Panc1 (cell line): ENCODE measurements at regions not wholly inside any gene's neighbourhood (a gene's known extent, or its start where the extent isn't known, plus 50 kb on each side); places are given as distances from the start of the nearest gene placed in this dataset.

ENCODE experiments used
- ATAC-seq: fragments of 200-7000 bp; cut with Tn5 transposase; 2 replicates; pipeline ENCODE4 v1.9.1; 2020; ENCODE audit warnings: mild to moderate bottlenecking, moderate library complexity
- BruUV-seq: library from RNA; stranded (reverse); fragments of 400-500 nt; replicated peaks from 2 replicates; lab custom pipeline; 2021; lab: Mats Ljungman, UMichigan
- CTCF ChIA-PET: fragments of 300-600 bp; sonication (Branson Sonifier 250); formaldehyde crosslinking; loops from one replicate; lab custom pipeline; 2022; ENCODE audit warnings: antibody characterized with exemption; lab: Charles Lee
- POLR2A ChIA-PET: fragments of 300-600 bp; sonication (Branson Sonifier 250); formaldehyde crosslinking; loops from one replicate; lab custom pipeline; 2022; ENCODE audit warnings: antibody characterized with exemption; lab: Charles Lee
- DNase-seq: peaks from one replicate; pipeline ENCODE4 v3.0.0-alpha.2; 2010; ENCODE audit warnings: low read depth, low spot score
- H3K27ac ChIP-seq: 2 replicates; pipeline ENCODE4 v1.5.1; 2011; ENCODE audit warnings: mild to moderate bottlenecking, low read length, inconsistent platforms
- H3K27me3 ChIP-seq: fragments of 200-500 bp; sonication (Bioruptor generic); 2 replicates; pipeline ENCODE4 v1.6.0; 2014; ENCODE audit warnings: low read length, inconsistent platforms; ENCODE audit not compliant: control insufficient read depth, insufficient read depth
- H3K36me3 ChIP-seq: fragments of 200-500 bp; sonication (Bioruptor generic); 2 replicates; pipeline ENCODE4 v1.5.1; 2014; ENCODE audit warnings: inconsistent platforms, mild to moderate bottlenecking, low read length, moderate library complexity; ENCODE audit not compliant: control insufficient read depth, insufficient read depth
- H3K4me1 ChIP-seq: 2 replicates; pipeline ENCODE4 v1.5.1; 2011; ENCODE audit warnings: inconsistent platforms, mild to moderate bottlenecking, low read length, moderate library complexity; ENCODE audit not compliant: control insufficient read depth, insufficient read depth
- H3K4me3 ChIP-seq, 2 experiments: 2 replicates each; pipeline ENCODE4 v1.5.1; 2011 to 2012; ENCODE audit warnings: low read depth in 2 of 2, low read length in 2 of 2, mild to moderate bottlenecking in 2 of 2, inconsistent platforms in 1 of 2, moderate library complexity in 1 of 2
- H3K9me3 ChIP-seq: fragments of 200-500 bp; sonication (Bioruptor generic); 2 replicates; pipeline ENCODE4 v1.5.1; 2014; ENCODE audit warnings: low read depth, mild to moderate bottlenecking, inconsistent platforms, low read length, moderate library complexity; ENCODE audit not compliant: control insufficient read depth, insufficient read depth
- CTCF ChIP-seq: fragments of 450-650 bp; IDR thresholded peaks from 2 replicates; pipeline ENCODE4 v1.5.1; 2017; ENCODE audit warnings: mild to moderate bottlenecking
- POLR2AphosphoS5 ChIP-seq: IDR thresholded peaks from 2 replicates; pipeline ENCODE4 v1.6.1; 2012; ENCODE audit warnings: mild to moderate bottlenecking, low read depth, low read length, moderate library complexity
- REST ChIP-seq, 2 experiments: IDR thresholded peaks; 2 replicates each; pipeline ENCODE4 v1.6.1; 2011 to 2012; ENCODE audit warnings: low read depth in 2 of 2, control low read depth in 1 of 2, low read length in 1 of 2, mild to moderate bottlenecking in 1 of 2, moderate library complexity in 1 of 2; ENCODE audit not compliant: insufficient read depth in 1 of 2
- SIN3A ChIP-seq: IDR thresholded peaks from 2 replicates; pipeline ENCODE4 v1.6.1; 2012; ENCODE audit warnings: low read depth, mild to moderate bottlenecking, low read length, moderate library complexity, borderline replicate concordance; ENCODE audit not compliant: insufficient read depth
- TCF7L2 ChIP-seq: IDR thresholded peaks from 2 replicates; pipeline ENCODE4 v1.6.1; 2011; ENCODE audit warnings: mild to moderate bottlenecking, low read depth, low read length, inconsistent platforms
- in situ Hi-C: cut with HindIII; loops from 2 replicates; pipeline ENCODE4 v1.10.0; 2016; ENCODE audit warnings: low sequenced_read_pairs, low pct_unique_long_range_greater_than_20kb
- intact Hi-C: fragments of 100-400 bp; cut with micrococcal nuclease; formaldehyde crosslinking; loops from one replicate; pipeline ENCODE4 v1.10.0; 2022; ENCODE audit not compliant: unreplicated experiment

- in situ Hi-C loops (no loop called here), intact Hi-C loops (no loop called here)
- ATAC-seq: no peak
- no peaks in the 10 kb centered on the region; the same call in 1 of the 2 replicates for H3K9me3 ChIP-seq
- CTCF ChIA-PET: no interaction called here
- no peaks in the 10 kb centered on the region for H3K27me3 ChIP-seq
- no peak for TF ChIP-seq SIN3A
- no peak for TF ChIP-seq CTCF
- TF ChIP-seq REST (IDR thresholded peaks at IDR 0.05; ENCODE audit: insufficient read depth in 1 of 2, low read depth in 2 of 2, low read length in 1 of 2): no peak
- TF ChIP-seq POLR2AphosphoS5: no peak
- no peak for TF ChIP-seq TCF7L2
- no peaks in the 10 kb centered on the region for H3K36me3 ChIP-seq
- BruUV-seq: no TSS peak
- H3K4me3 ChIP-seq: no peak overlapping the region
- DNase-seq: no peak
- H3K27ac ChIP-seq: no peak overlapping the region
- no peaks in the 10 kb centered on the region for H3K4me1 ChIP-seq
- POLR2A ChIA-PET: no interaction called here
Measured at GRCh38 chr5:106522296-106522695, 1148.4 kb downstream of the EFNA5 start.

GRCh38 chr5:106521701-106522100, 1149.0 kb downstream of the EFNA5 start:
- no TSS peak for BruUV-seq
- in situ Hi-C loops: no loop called here
- ATAC-seq: 0 out of 2 replicates have a peak, but pooled peaks have one; percentile 56
- TF ChIP-seq TCF7L2 (no peak), POLR2AphosphoS5 (no peak), SIN3A (no peak), CTCF (no peak), REST (IDR thresholded peaks at IDR 0.05; ENCODE audit: insufficient read depth in 1 of 2, low read depth in 2 of 2, low read length in 1 of 2) (no peak)
- H3K27me3 ChIP-seq: no peaks in the 10 kb centered on the region
- intact Hi-C loops: no loop called here
- H3K9me3 ChIP-seq: no peaks in the 10 kb centered on the region; the same call in 1 of the 2 replicates
- ChIA-PET POLR2A (no interaction called here), CTCF (no interaction called here)
- no peak for DNase-seq
- H3K27ac ChIP-seq: no peak overlapping the region
- no peaks in the 10 kb centered on the region for H3K4me1 ChIP-seq
- H3K36me3 ChIP-seq: no peaks in the 10 kb centered on the region
- H3K4me3 ChIP-seq: no peak overlapping the region
